Kidney glomerular epithelial cell (primary cell): ENCODE measurements at regions not wholly inside any gene's neighbourhood (a gene's known extent, or its start where the extent isn't known, plus 50 kb on each side); places are given as distances from the start of the nearest gene placed in this dataset.
"Not testable (repeated sequence)": the region's sequence is repeated elsewhere in the genome, so short reads cannot be mapped to it uniquely, and the experiment has no call there.

Source experiments
- DNase-seq: peaks from one replicate; lab custom pipeline; 2025; lab: John Stamatoyannopoulos, UW

DNA sequence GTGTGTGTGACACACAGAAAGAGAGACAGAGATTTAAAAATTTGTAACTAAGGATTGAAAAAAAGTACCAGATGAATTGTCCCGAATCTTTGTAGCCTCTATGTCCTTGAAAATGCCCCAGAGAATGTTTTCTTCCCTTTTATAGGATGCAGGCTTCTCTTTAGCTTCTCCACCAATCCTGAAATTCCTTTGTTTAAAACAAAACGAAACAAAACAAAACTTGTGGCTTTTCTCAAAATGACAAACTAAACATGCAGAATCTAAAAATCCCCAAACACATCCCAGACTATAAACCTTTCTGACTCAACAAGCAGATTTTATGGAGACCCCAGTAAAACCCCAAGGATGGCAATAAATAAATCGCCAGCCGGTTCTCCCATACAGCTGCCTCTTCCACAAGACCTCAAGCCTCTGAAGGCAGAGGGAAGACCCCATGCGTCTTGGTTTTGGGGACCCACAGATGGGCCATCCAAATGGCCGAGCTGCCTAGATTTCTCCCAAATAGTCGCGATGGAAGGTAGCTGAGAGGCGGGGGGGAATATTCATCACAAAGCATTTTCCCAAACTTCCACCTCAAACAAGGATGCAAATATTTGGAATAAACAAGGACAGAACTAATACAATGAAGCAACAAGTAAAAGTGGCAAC is 269.5 kb upstream of the FOXF1 start:
- no peak for DNase-seq

DNA sequence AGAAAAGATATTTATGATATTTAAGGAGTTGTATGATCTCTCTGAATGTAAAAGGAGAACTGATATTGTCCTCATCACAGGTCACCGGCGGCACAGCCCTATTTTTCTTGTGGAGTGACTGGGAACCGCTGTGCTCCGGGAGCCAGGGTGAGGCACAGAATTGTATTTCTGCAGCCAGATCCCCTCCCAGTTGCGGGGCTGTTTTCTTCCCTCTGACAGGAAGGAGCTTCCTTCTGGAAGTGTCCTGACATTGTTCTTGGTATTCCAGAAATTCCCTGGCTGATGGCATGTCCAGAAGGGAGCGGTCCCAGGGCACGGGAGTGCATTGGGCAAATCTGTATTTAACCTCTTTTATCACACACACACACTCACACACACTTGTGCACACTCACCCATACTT is 268.6 kb upstream of the FOXF1 start:
- DNase-seq = no peak

- no peak for DNase-seq
Observed at GRCh38 chr16:86242244-86243122, 267.8 kb upstream of the FOXF1 start.

- no peak for DNase-seq
Observed at GRCh38 chr16:86243123-86243473, 267.2 kb upstream of the FOXF1 start.

DNA sequence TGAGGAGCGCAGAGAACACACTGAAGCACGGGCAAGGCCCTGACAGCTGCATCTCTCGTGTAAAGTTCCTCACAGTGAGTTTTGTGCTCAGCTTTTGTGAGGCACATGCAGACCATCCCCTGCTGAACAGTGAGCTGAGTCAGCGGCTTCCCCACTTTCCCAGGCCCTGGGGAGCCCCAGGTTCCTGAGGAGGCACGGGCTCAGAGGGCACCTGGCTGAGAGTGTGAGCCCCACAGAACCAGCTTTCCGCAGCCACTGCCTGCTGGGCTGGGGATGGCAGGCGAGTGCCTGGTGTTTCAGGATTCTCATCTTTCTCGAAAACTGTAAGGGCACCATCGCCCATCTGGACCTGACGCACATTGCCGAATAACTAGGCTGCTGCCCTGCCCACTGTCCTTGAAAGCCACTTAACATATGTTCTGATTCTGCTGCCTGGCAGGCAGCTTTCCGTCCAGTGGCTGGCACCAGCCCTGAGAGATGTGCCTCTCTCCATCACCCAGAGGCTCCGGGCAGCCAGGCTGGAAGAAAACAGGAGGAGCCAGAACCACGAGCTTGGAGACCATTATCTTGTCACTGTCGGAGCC is 266.7 kb upstream of the FOXF1 start:
- DNase-seq = no peak

- no peak for DNase-seq
Observed at GRCh38 chr16:86244158-86244557, 266.2 kb upstream of the FOXF1 start.

DNA sequence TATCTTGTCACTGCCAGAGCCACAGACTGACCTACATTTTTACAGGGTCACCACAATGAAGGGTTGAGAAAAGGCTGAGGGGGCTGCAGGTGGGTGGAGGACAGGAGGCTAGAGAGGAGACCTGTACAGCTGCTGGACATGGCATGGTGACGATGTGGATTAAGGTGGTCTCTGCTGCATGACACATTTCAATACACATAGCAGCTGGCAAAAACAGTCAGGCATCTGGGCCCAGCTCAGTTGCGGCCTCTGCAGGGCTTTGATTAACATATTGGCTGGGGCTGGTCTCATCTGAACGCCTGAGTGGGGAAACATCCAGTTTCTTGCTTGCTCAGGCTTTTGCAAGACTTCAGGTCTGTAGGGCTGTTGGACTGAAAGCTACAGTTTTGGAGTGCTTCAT is 265.4 kb upstream of the FOXF1 start:
- no peak for DNase-seq

DNA sequence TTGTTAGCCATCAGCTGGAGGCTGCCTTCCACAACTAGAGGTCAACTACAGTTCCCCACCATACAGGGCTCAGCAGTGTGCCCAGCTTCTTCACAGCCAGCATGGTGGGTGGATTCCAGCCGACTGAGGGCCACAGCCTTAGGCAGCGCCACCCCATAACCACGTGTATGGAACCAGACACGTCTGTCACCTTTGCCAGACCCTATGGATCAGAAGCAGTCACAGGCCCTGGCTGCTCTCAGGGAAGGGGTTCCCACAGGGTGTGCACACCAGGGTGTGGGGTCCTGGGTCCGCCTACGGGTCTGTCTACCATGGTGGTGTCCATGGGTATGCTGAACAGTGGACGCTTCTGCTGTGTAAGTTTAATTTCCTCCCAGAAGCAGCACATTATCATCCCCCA is 265.0 kb upstream of the FOXF1 start:
- DNase-seq = no peak

DNA sequence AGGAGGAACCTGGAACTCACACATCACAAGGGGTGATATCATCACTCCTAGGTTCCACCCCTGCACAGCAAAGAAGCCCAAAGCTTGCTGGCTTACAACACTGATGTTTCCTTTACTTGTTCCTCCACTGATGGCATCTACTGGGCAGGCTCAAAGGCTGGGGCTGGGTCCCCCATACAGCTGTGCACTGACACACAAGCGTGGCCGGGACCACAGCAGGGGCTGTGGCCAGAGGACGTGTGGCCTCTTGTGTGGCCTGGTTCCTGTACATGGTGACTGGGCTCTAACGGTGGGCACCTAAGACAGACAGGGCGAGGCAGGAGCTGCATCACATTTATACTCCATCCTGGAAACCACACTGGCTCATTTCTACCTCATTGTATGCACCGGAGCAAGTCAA is 264.4 kb upstream of the FOXF1 start:
- no peak for DNase-seq

- no peak for DNase-seq
Observed at GRCh38 chr16:86248310-86248905, 261.9 kb upstream of the FOXF1 start.

DNA sequence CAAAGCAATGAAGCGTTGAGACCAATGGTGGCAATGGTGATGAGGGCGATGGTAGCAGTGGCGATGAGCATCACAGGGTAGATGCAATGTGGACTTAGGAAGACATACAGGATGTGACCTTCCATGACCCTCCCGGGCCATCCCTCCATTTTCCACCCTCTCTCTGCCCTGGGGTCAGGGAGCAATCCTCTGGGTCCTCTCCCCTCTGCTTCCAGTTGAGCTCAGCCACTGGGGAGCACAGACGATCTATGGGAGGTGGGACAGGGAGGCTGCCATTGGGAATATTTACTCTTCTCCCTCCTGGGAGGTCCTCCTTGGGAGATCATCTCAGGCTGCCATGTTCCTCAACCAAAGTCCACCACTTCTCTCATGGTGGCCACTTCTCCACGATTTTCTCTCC is 260.7 kb upstream of the FOXF1 start:
- DNase-seq = no peak

- DNase-seq = no peak
Observed at GRCh38 chr16:86251682-86252081, 258.6 kb upstream of the FOXF1 start.

- DNase-seq = no peak
Observed at GRCh38 chr16:86252596-86252995, 257.7 kb upstream of the FOXF1 start.

- DNase-seq = no peak
Observed at GRCh38 chr16:86255966-86256365, 254.4 kb upstream of the FOXF1 start.

- no peak for DNase-seq
Observed at GRCh38 chr16:86256995-86257394, 253.3 kb upstream of the FOXF1 start.

GRCh38 chr16:86257546-86257945 is 252.8 kb upstream of the FOXF1 start:
- DNase-seq = no peak

GRCh38 chr16:86258713-86259112 is 251.6 kb upstream of the FOXF1 start:
- DNase-seq = no peak

DNA sequence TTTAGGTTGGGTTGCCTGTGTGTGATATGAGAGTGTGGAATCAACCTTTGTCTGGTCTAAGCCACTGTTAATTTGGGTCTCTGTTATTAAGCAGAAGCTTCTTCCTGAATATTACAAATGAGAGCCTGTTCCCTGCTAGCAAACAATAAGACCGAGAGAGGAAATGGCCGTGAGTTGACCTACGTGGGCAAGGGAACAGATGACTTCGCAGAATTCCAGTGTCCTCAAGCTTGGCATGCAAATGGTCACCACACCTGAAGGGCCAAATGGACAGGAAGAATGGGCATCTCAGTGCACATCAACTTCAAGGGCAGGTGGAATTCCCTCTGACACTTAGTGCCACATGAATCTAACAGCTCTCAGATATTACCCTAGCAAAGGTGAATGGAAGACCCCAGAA is 250.8 kb upstream of the FOXF1 start:
- no peak for DNase-seq

- DNase-seq = no peak
Observed at GRCh38 chr16:86261379-86261778, 248.9 kb upstream of the FOXF1 start.

DNA sequence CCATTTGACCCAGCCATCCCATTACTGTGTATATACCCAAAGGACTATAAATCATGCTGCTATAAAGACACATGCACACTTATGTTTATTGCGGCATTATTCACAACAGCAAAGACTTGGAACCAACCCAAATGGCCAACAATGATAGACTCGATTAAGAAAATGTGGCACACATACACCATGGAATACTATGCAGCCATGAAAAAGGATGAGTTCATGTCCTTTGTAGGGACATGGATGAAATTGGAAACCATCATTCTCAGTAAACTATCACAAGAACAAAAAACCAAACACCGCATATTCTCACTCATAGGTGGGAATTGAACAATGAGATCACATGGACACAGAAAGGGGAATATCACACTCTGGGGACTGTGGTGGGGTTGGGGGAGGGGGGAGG is 242.7 kb upstream of the FOXF1 start:
- DNase-seq = not testable (repeated sequence)

- DNase-seq = no peak
Observed at GRCh38 chr16:86270696-86271095, 239.6 kb upstream of the FOXF1 start.

DNA sequence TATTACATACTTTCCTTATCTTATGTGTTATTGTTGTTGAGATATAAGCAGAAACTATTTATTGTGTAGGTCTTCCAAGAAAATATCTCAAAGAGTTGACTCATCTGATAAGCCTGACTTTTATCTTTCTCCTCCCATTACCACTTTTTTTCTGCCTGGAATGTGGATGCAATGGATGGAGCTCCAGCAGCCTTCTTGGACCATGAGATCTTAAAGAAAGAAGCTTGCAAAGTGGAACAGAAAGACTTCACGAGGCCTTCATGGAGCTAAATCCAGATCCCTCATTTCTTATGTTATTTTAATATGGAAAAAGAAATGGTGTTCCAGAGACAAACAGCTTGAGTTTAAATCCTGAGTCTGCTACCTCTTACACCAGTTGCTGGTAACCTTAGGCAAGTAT is 237.6 kb upstream of the FOXF1 start:
- DNase-seq = no peak

DNA sequence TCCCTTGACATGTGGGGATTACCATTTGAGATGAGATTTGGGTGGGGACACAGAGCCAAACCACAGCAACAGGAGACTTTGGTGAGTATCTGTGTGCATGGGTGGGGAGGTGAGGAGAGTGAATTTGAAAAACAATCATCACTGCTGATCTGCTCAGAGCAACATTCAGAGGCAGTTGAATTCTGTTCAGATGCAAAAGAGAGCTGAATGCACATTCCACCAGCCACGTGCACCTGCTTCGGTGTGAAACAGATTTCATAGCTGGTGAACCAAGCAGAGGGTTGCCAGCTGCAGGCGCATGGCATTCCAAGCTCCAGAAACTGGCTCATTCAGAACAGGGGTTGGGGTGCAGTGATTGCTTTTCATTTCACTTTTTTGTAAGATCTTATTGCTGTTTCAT is 233.1 kb upstream of the FOXF1 start:
- no peak for DNase-seq
